Ovary (tissue), 7 donors: ENCODE measurements at regions not wholly inside any gene's neighbourhood (a gene's known extent, or its start where the extent isn't known, plus 50 kb on each side); places are given as distances from the start of the nearest gene placed in this dataset.
"Not testable (repeated sequence)": the region's sequence is repeated elsewhere in the genome, so short reads cannot be mapped to it uniquely, and the experiment has no call there.

Experiments used
- DNase-seq, 5 donors: peaks; one replicate each; pipeline ENCODE4 v3.0.0-alpha.2; 2019 to 2020
- H3K27ac ChIP-seq, 2 donors: fragments of 200-600 bp; one replicate each; pipeline versions ENCODE4 v1.5.1 to v1.8.0; 2019 to 2022
- H3K27me3 ChIP-seq: fragments of 200-600 bp; one replicate; pipeline ENCODE4 v1.8.0; 2022
- H3K36me3 ChIP-seq: fragments of 200-600 bp; sonication (generic); one replicate; pipeline ENCODE4 v1.5.1; 2019
- H3K4me1 ChIP-seq: one replicate; pipeline ENCODE4 v1.8.1; 2013; ENCODE audit warnings: mild to moderate bottlenecking, moderate library complexity; ENCODE audit not compliant: insufficient read depth
- H3K4me3 ChIP-seq: fragments of 200-600 bp; sonication (generic); one replicate; pipeline ENCODE4 v1.5.1; 2017
- H3K9me3 ChIP-seq, 2 donors: fragments of 200-600 bp in 1 of 2; sonication (generic) in 1 of 2; one replicate each; pipeline versions ENCODE4 v1.5.1 to v1.8.1; 2013 to 2019; ENCODE audit warnings: mild to moderate bottlenecking in 1 of 2, moderate library complexity in 1 of 2
- CTCF ChIP-seq, 3 donors: fragments of 450-650 bp in 2 of 3; fragments of 200-600 bp in 1 of 3; IDR thresholded peaks; one replicate each; pipeline versions ENCODE4 v1.5.1 to v1.8.0; 2016 to 2022; ENCODE audit warnings: antibody characterized with exemption in 3 of 3, mild to moderate bottlenecking in 1 of 3
- EP300 ChIP-seq: sonication (generic); formaldehyde crosslinking; IDR thresholded peaks from one replicate; pipeline ENCODE4 v1.6.1; 2017; ENCODE audit warnings: antibody characterized with exemption
- POLR2A ChIP-seq: fragments of 450-650 bp; IDR thresholded peaks from one replicate; pipeline ENCODE4 v1.6.1; 2017; ENCODE audit warnings: antibody characterized with exemption, mild to moderate bottlenecking, moderate library complexity
- WGBS, 3 donors: extraction: QIAGEN DNeasy Blood & Tissue Kit in 1 of 3; methylation state at CpG; one replicate each; pipeline versions ENCODE4 v1.1.5 to v1.1.7; 2013 to 2017; 5-methylcytosine and 5-hydroxymethylcytosine counted together
- intact Hi-C, 4 donors: fragments of 100-400 bp; cut with DNase I; formaldehyde crosslinking; loops; one replicate each; pipeline versions ENCODE4 v1.11.0 to v1.15.1; 2022 to 2023
- donor health status: DM: no; HTN: no; CAD: no; lungs with moderate emphysema.
- donor health status: DM: no; HTN: no; CAD: no.
- donor health status: Bipolar disorder and iron deficiency.
- donor health status: DM: no; HTN: no; CAD: no.
- donor health status: DM: yes; HTN: yes; CAD: no.

DNA sequence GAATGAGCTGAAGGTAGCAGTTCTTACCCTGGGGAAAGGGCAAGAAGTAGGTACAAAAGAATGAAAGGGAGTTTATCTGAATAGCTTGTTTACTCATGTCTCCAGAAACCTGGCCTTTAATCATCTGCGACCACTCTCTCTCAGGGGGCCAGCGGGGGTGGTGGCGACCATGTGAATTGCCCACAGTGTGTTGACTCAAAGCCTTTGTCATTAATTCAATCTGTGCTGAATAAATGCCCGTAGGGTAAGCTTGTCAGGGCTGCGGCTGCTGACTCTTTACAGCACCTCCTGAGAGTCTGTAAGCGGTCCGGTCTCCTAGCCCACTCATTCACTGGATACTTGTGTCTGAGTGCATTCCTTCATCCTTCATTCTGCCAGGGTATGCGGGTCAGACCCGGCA lies 874.4 kb downstream of the SLC6A15 start:
- no peaks in the 10 kb centered on the region for H3K27me3 ChIP-seq
- H3K36me3 ChIP-seq: no peaks in the 10 kb centered on the region
- TF ChIP-seq CTCF (IDR thresholded peaks at IDR 0.05): no peak
- TF ChIP-seq POLR2A: no peak
- no peak for TF ChIP-seq EP300
- intact Hi-C loops: no loop called here
- no peak overlapping the region for H3K4me3 ChIP-seq
- H3K4me1 ChIP-seq: no peaks in the 10 kb centered on the region
- no peaks in the 10 kb centered on the region for H3K9me3 ChIP-seq
- DNase-seq: no peak
- WGBS, 3 donors: 80 to 86% (median 86%) methylated on average over 9 of the region's 9 CpGs
- no peak overlapping the region for H3K27ac ChIP-seq

- intact Hi-C loops: no loop called here
- 56 to 63% (median 62%) methylated on average over 3 of the region's 3 CpGs for WGBS, 3 donors
- TF ChIP-seq POLR2A (no peak), EP300 (no peak), CTCF (IDR thresholded peaks at IDR 0.05) (no peak)
Measured at GRCh38 chr12:84036912-84037311, 875.7 kb downstream of the SLC6A15 start.

DNA sequence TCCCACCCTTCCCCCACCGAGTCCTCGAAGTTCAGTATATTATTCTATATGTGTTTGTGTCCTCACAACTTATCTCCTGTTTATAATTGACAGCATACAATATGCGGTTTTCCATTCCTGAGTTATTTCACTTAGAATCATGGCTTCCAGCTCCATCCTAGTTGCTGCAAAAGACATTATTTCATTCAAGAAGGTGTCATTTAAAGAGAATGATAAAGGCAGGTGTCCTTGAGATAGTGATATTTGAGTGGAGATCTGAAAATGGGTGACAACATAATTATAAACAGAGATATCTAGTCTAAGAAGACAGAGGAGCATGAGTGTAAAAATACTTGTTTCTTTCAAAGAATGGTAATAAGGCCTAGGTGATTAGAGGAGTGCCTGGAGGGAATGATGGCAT lies 876.8 kb downstream of the SLC6A15 start:
- H3K27ac ChIP-seq: no peak overlapping the region
- 68 to 85% (median 75%) methylated on average over 3 of the region's 3 CpGs for WGBS, 3 donors

More at GRCh38 chr12:84036912-84037311, 875.7 kb downstream of the SLC6A15 start:
- no peaks in the 10 kb centered on the region for H3K4me1 ChIP-seq
- H3K27ac ChIP-seq: no peak overlapping the region
- H3K36me3 ChIP-seq: no peaks in the 10 kb centered on the region
- no peaks in the 10 kb centered on the region for H3K27me3 ChIP-seq
- no peak for DNase-seq
- H3K4me3 ChIP-seq: no peak overlapping the region
- H3K9me3 ChIP-seq: no peaks in the 10 kb centered on the region

GRCh38 chr12:84034871-84035270 lies 877.7 kb downstream of the SLC6A15 start:
- no peak for TF ChIP-seq EP300
- Histone ChIP-seq H3K9me3 (no peaks in the 10 kb centered on the region), H3K36me3 (no peaks in the 10 kb centered on the region), H3K4me3 (no peak overlapping the region), H3K27ac (no peak overlapping the region), H3K4me1 (no peaks in the 10 kb centered on the region), H3K27me3 (no peaks in the 10 kb centered on the region)
- 28 to 37% (median 28%) methylated on average over 2 of the region's 2 CpGs for WGBS, 3 donors
- intact Hi-C loops: no loop called here
- DNase-seq: no peak

More for the DNA sequence above, 876.8 kb downstream of the SLC6A15 start:
- Histone ChIP-seq H3K27me3 (no peaks in the 10 kb centered on the region), H3K4me3 (no peak overlapping the region), H3K36me3 (no peaks in the 10 kb centered on the region), H3K9me3 (no peaks in the 10 kb centered on the region), H3K4me1 (no peaks in the 10 kb centered on the region)
- no peak for TF ChIP-seq POLR2A
- no peak for TF ChIP-seq EP300
- TF ChIP-seq CTCF (IDR thresholded peaks at IDR 0.05): no peak
- intact Hi-C loops: no loop called here
- DNase-seq: no peak

DNA sequence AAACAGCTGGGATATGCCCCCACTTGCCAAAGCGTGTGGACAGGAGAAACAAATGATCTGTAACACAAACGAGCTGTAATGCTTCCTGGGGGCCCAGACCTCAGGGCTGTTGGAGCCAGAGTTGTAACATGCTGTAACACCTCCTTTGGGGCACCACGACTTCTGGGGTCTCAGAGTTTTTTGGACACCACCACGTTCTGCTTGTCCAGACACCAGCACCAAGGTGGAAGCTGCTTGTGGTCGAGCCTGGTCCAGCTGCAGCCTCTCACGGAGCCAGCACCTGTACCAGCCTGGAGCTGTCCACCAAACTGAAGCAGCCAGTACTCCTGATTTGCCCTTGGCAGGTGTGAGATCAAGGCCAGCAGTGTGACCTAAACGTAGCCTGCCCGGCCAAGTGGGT lies 879.4 kb downstream of the SLC6A15 start:
- Histone ChIP-seq H3K9me3 (no peaks in the 10 kb centered on the region), H3K27ac (no peak overlapping the region), H3K27me3 (no peaks in the 10 kb centered on the region), H3K4me1 (no peaks in the 10 kb centered on the region), H3K4me3 (no peak overlapping the region), H3K36me3 (no peaks in the 10 kb centered on the region)
- no peak for DNase-seq
- intact Hi-C loops: no loop called here
- TF ChIP-seq CTCF (IDR thresholded peaks at IDR 0.05) (no peak), POLR2A (no peak), EP300 (no peak)
- WGBS, 3 donors: 82 to 86% (median 83%) methylated on average over 8 of the region's 8 CpGs

GRCh38 chr12:84018556-84019179 lies 893.9 kb downstream of the SLC6A15 start:
- H3K9me3 ChIP-seq, DNase-seq, H3K27me3 ChIP-seq, H3K36me3 ChIP-seq, H3K4me1 ChIP-seq, H3K4me3 ChIP-seq, H3K27ac ChIP-seq, intact Hi-C loops: not testable (repeated sequence)
- 69 to 78% (median 75%) methylated on average over 6 of the region's 6 CpGs for WGBS, 3 donors
